DND-41 (cell line): ENCODE measurements at regions not wholly inside any gene's neighbourhood (a gene's known extent, or its start where the extent isn't known, plus 50 kb on each side); places are given as distances from the start of the nearest gene placed in this dataset.

Experiments used
- EZH2 ChIP-seq: IDR thresholded peaks from 3 replicates; pipeline ENCODE4 v1.6.1; 2012; ENCODE audit warnings: borderline replicate concordance, low read depth, mild to moderate bottlenecking, moderate library complexity, low read length, inconsistent platforms; ENCODE audit not compliant: severe bottlenecking
- TF ChIP-seq, protein P1 (sequence below): IDR thresholded peaks from 2 replicates; pipeline ENCODE4 v1.5.1; 2012; ENCODE audit warnings: borderline replicate concordance, low read length, moderate library complexity, mild to moderate bottlenecking; ENCODE audit not compliant: poor library complexity, severe bottlenecking; ENCODE audit errors: extremely low read depth

DNA sequence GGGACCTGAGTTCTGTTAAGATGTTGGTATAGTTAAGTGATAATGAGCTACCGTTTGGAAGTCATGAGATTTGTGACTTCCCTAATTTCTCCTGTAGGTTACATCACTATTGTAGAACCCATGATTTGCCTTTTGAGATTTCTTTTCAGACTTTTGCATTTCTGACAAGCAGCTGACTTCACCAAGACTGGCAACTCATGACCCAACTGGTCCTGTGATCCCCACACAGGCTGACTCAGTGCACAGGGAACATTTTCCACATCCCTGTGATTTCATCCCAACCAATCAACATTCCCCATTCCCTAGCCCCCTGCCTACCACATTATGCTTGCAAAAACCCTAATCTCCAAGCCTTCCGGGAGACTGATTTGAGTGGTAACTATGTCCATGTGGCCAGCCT lies 242.1 kb upstream of the PDZRN3 start:
- TF ChIP-seq, protein P1, sequence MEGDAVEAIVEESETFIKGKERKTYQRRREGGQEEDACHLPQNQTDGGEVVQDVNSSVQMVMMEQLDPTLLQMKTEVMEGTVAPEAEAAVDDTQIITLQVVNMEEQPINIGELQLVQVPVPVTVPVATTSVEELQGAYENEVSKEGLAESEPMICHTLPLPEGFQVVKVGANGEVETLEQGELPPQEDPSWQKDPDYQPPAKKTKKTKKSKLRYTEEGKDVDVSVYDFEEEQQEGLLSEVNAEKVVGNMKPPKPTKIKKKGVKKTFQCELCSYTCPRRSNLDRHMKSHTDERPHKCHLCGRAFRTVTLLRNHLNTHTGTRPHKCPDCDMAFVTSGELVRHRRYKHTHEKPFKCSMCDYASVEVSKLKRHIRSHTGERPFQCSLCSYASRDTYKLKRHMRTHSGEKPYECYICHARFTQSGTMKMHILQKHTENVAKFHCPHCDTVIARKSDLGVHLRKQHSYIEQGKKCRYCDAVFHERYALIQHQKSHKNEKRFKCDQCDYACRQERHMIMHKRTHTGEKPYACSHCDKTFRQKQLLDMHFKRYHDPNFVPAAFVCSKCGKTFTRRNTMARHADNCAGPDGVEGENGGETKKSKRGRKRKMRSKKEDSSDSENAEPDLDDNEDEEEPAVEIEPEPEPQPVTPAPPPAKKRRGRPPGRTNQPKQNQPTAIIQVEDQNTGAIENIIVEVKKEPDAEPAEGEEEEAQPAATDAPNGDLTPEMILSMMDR = no peak
- TF ChIP-seq EZH2 = no peak
